GM12878 (cell line): ENCODE measurements at regions not wholly inside any gene's neighbourhood (a gene's known extent, or its start where the extent isn't known, plus 50 kb on each side); places are given as distances from the start of the nearest gene placed in this dataset.

ENCODE experiments used
- CTCF ChIP-seq, 3 experiments: IDR thresholded peaks in 2 of 3; conservative IDR thresholded peaks in 1 of 3; 2 replicates each; pipeline ENCODE4 v1.5.1; 2011; ENCODE audit warnings: low read depth in 3 of 3, low read length in 3 of 3, mild to moderate bottlenecking in 3 of 3, control low read depth in 2 of 3, moderate library complexity in 2 of 3, inconsistent platforms in 1 of 3, mixed read lengths in 1 of 3; ENCODE audit not compliant: control insufficient read depth in 2 of 3, insufficient read depth in 1 of 3; ENCODE audit errors: extremely low read depth in 1 of 3
- ELK1 ChIP-seq: IDR thresholded peaks from 2 replicates; pipeline ENCODE4 v1.6.1; 2012; ENCODE audit warnings: low read depth, low read length, improper control_type of control experiment
- ESRRA ChIP-seq: IDR thresholded peaks from 2 replicates; pipeline ENCODE4 v1.6.1; 2012; ENCODE audit warnings: mild to moderate bottlenecking, low read length, improper control_type of control experiment
- EZH2 ChIP-seq: IDR thresholded peaks from 2 replicates; pipeline ENCODE4 v1.6.1; 2012; ENCODE audit warnings: low read depth, mild to moderate bottlenecking, control low read depth, inconsistent platforms, low read length, borderline replicate concordance; ENCODE audit not compliant: control insufficient read depth
- FOXM1 ChIP-seq: IDR thresholded peaks from 2 replicates; pipeline ENCODE4 v1.6.1; 2012; ENCODE audit warnings: low read depth, mild to moderate bottlenecking, inconsistent platforms, low read length, moderate library complexity
- HDGF ChIP-seq: fragments of 450-650 bp; IDR thresholded peaks from 2 replicates; pipeline ENCODE4 v1.6.1; 2016; ENCODE audit warnings: antibody characterized with exemption
- JUND ChIP-seq: IDR thresholded peaks from 2 replicates; pipeline ENCODE4 v1.6.1; 2012; ENCODE audit warnings: low read depth, mild to moderate bottlenecking, low read length, improper control_type of control experiment, moderate library complexity
- NFYA ChIP-seq: IDR thresholded peaks from 2 replicates; pipeline ENCODE4 v1.6.1; 2011; ENCODE audit warnings: low read depth, mild to moderate bottlenecking, low read length, improper control_type of control experiment, borderline replicate concordance
- PBX3 ChIP-seq: IDR thresholded peaks from 2 replicates; pipeline ENCODE4 v1.6.1; 2011; ENCODE audit warnings: mild to moderate bottlenecking, low read depth, low read length, moderate library complexity; ENCODE audit not compliant: insufficient replicate concordance
- POLR2A ChIP-seq: IDR thresholded peaks from 2 replicates; pipeline ENCODE4 v1.6.1; 2011; ENCODE audit warnings: low read depth, mild to moderate bottlenecking, low read length
- SIN3A ChIP-seq: IDR thresholded peaks from 2 replicates; pipeline ENCODE4 v1.6.1; 2012; ENCODE audit warnings: low read depth, low read length, improper control_type of control experiment
- YY1 ChIP-seq: IDR thresholded peaks from 2 replicates; pipeline ENCODE4 v1.6.1; 2011; ENCODE audit warnings: low read depth, mild to moderate bottlenecking, low read length
- ZNF274 ChIP-seq: IDR thresholded peaks from one replicate; pipeline ENCODE4 v1.8.0; 2011; ENCODE audit not compliant: insufficient read length, insufficient read depth
- ZSCAN29 ChIP-seq: fragments of 450-650 bp; IDR thresholded peaks from 2 replicates; pipeline ENCODE4 v1.6.1; 2017; ENCODE audit warnings: mild to moderate bottlenecking, moderate library complexity

GRCh38 chr5:86968301-86968753 is 299.4 kb upstream of the RASA1 start:
- no peak for TF ChIP-seq JUND
- peak in 1 of 3 experiments; percentile 8; a peak in 2 of 6 replicates for TF ChIP-seq CTCF (IDR thresholded peaks at IDR 0.05 in 2 of 3, conservative IDR thresholded peaks at IDR 0.05 in 1 of 3; ENCODE audit: control insufficient read depth in 2 of 3, extremely low read depth in 1 of 3, insufficient read depth in 1 of 3, low read depth in 3 of 3, low read length in 3 of 3)
- TF ChIP-seq FOXM1, result no peak
- TF ChIP-seq POLR2A, result no peak
- no peak for TF ChIP-seq PBX3
- TF ChIP-seq ELK1, result no peak
- TF ChIP-seq YY1, result no peak
- no peak for TF ChIP-seq ESRRA
- no peak for TF ChIP-seq ZNF274
- TF ChIP-seq HDGF, result no peak
- no peak for TF ChIP-seq ZSCAN29
- TF ChIP-seq EZH2, result no peak
- TF ChIP-seq SIN3A, result no peak
- TF ChIP-seq NFYA, result no peak
